Thyroid gland (tissue), 4 donors: ENCODE measurements at regions not wholly inside any gene's neighbourhood (a gene's known extent, or its start where the extent isn't known, plus 50 kb on each side); places are given as distances from the start of the nearest gene placed in this dataset.

Source experiments
- DNase-seq, 2 donors: peaks; one replicate each; pipeline ENCODE4 v3.0.0-alpha.2; 2019
- H3K27ac ChIP-seq, 3 donors: fragments of 200-600 bp; sonication (generic); 1 replicate in 2 of 3; 2 replicates in 1 of 3; pipeline ENCODE4 v1.5.1; 2016 to 2019; ENCODE audit warnings: mild to moderate bottlenecking in 1 of 3, moderate library complexity in 1 of 3
- H3K27me3 ChIP-seq: fragments of 200-600 bp; sonication (generic); one replicate; pipeline ENCODE4 v1.5.1; 2019
- H3K36me3 ChIP-seq, 2 donors: fragments of 200-600 bp; sonication (generic); one replicate each; pipeline ENCODE4 v1.5.1; 2016 to 2019
- H3K4me1 ChIP-seq, 2 donors: fragments of 200-600 bp; sonication (generic); one replicate each; pipeline ENCODE4 v1.5.1; 2017 to 2019
- H3K4me3 ChIP-seq, 3 donors: fragments of 200-600 bp; sonication (generic); replicated peaks in 1 of 3; 1 replicate in 2 of 3; 2 replicates in 1 of 3; pipeline ENCODE4 v1.5.1; 2016; ENCODE audit warnings: mild to moderate bottlenecking in 1 of 3
- H3K9me3 ChIP-seq: fragments of 200-600 bp; sonication (generic); one replicate; pipeline ENCODE4 v1.5.1; 2017
- CTCF ChIP-seq, 6 experiments: fragments of 200-600 bp in 3 of 6; fragments of 450-650 bp in 3 of 6; sonication (generic) in 3 of 6; IDR thresholded peaks; one replicate each; pipeline ENCODE4 v1.5.1; 2016 to 2019; ENCODE audit warnings: antibody characterized with exemption in 6 of 6, mild to moderate bottlenecking in 2 of 6, inconsistent platforms in 1 of 6, moderate library complexity in 1 of 6
- POLR2A ChIP-seq, 2 donors: fragments of 450-650 bp; IDR thresholded peaks; one replicate each; pipeline ENCODE4 v1.6.1; 2017; ENCODE audit warnings: antibody characterized with exemption in 2 of 2, mild to moderate bottlenecking in 2 of 2, moderate library complexity in 1 of 2
- WGBS, 2 donors: methylation state at CpG; one replicate each; pipeline ENCODE4 v1.1.5; 2017; 5-methylcytosine and 5-hydroxymethylcytosine counted together
- intact Hi-C: fragments of 100-400 bp; cut with DNase I; formaldehyde crosslinking; loops from one replicate; pipeline ENCODE4 v1.15.1; 2023

GRCh38 chr2:5950736-5951135, 258.6 kb downstream of the SOX11 start:
- 90 to 97% methylated on average over 5 of the region's 5 CpGs for WGBS, 2 donors
- no peak for DNase-seq
- H3K36me3 ChIP-seq = no peaks in the 10 kb centered on the region
- no peaks in the 10 kb centered on the region for H3K27me3 ChIP-seq
- TF ChIP-seq CTCF (IDR thresholded peaks at IDR 0.05) (no peak), POLR2A (IDR thresholded peaks at IDR 0.05) (no peak)
- no peaks in the 10 kb centered on the region for H3K9me3 ChIP-seq
- H3K4me3 ChIP-seq = no peak overlapping the region
- H3K27ac ChIP-seq = no peak overlapping the region
- intact Hi-C loops = no loop called here
- H3K4me1 ChIP-seq = no peaks in the 10 kb centered on the region

- Histone ChIP-seq H3K27me3 (no peaks in the 10 kb centered on the region), H3K4me3 (no peak overlapping the region), H3K4me1 (no peaks in the 10 kb centered on the region), H3K27ac (no peak overlapping the region), H3K36me3 (no peaks in the 10 kb centered on the region), H3K9me3 (no peaks in the 10 kb centered on the region)
- DNase-seq = no peak
- no peak for TF ChIP-seq POLR2A (IDR thresholded peaks at IDR 0.05)
- no peak for TF ChIP-seq CTCF (IDR thresholded peaks at IDR 0.05)
- intact Hi-C loops = no loop called here
- 54 to 56% methylated on average over 1 of the region's 1 CpG for WGBS, 2 donors
These were observed 259.3 kb downstream of the SOX11 start for GRCh38 chr2:5951471-5951870.

- no peak for DNase-seq
- intact Hi-C loops = no loop called here
- Histone ChIP-seq H3K27me3 (no peaks in the 10 kb centered on the region), H3K36me3 (no peaks in the 10 kb centered on the region), H3K4me3 (no peak overlapping the region), H3K9me3 (no peaks in the 10 kb centered on the region), H3K4me1 (no peaks in the 10 kb centered on the region), H3K27ac (no peak overlapping the region)
- TF ChIP-seq POLR2A (IDR thresholded peaks at IDR 0.05) (no peak), CTCF (IDR thresholded peaks at IDR 0.05) (no peak)
- 76 to 77% methylated on average over 1 of the region's 1 CpG for WGBS, 2 donors
These were observed 261.3 kb downstream of the SOX11 start for GRCh38 chr2:5953525-5953924.

- no peak for TF ChIP-seq CTCF (IDR thresholded peaks at IDR 0.05)
- no peak for TF ChIP-seq POLR2A (IDR thresholded peaks at IDR 0.05)
- Histone ChIP-seq H3K36me3 (no peaks in the 10 kb centered on the region), H3K27ac (no peak overlapping the region), H3K9me3 (no peaks in the 10 kb centered on the region), H3K4me3 (no peak overlapping the region), H3K27me3 (no peaks in the 10 kb centered on the region), H3K4me1 (no peaks in the 10 kb centered on the region)
- no peak for DNase-seq
- 68 to 70% methylated on average over 5 of the region's 5 CpGs for WGBS, 2 donors
- intact Hi-C loops = no loop called here
These were observed 262.3 kb downstream of the SOX11 start for GRCh38 chr2:5954509-5954908.

GRCh38 chr2:5955921-5956320, 263.7 kb downstream of the SOX11 start:
- Histone ChIP-seq H3K4me3 (no peak overlapping the region), H3K27ac (no peak overlapping the region)
- intact Hi-C loops = no loop called here

More at GRCh38 chr2:5955921-5956320, 263.7 kb downstream of the SOX11 start:
- Histone ChIP-seq H3K27me3 (no peaks in the 10 kb centered on the region), H3K4me1 (no peaks in the 10 kb centered on the region), H3K36me3 (no peaks in the 10 kb centered on the region), H3K9me3 (no peaks in the 10 kb centered on the region)
- DNase-seq = no peak
- no peak for TF ChIP-seq POLR2A (IDR thresholded peaks at IDR 0.05)
- TF ChIP-seq CTCF (IDR thresholded peaks at IDR 0.05) = no peak
